ENCODE measurements at regions not wholly inside any gene's neighbourhood (a gene's known extent, or its start where the extent isn't known, plus 50 kb on each side); places are given as distances from the start of the nearest gene placed in this dataset.
A peak's percentile ranks its signal among the peaks of the same experiment; 100 is the strongest.

DNA sequence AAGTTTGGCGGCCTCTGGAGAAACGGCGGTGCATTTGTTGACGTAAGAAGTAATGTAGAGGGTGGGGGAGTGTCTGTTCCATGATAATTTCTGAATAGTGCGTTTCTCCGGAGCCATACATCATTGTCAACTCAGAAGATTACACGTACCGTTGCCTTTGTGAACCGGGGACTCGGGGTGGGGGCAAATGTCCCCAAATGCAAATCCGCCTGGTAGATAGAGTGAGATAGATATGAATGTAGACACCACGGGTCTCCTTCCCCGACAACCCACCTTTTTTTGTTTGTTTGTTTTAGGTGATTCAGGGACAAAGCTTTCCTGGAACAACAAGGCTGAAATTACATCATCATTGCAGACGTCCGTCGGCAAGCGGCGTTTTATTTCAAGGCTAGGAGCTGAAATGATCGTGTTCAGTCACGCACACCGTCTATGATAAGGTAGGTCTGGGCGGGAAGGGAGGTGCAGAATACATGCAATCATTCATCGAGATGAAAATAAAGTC lies 96.0 kb upstream of the PPP2R3B start (continued):
- TF ChIP-seq, protein P1, sequence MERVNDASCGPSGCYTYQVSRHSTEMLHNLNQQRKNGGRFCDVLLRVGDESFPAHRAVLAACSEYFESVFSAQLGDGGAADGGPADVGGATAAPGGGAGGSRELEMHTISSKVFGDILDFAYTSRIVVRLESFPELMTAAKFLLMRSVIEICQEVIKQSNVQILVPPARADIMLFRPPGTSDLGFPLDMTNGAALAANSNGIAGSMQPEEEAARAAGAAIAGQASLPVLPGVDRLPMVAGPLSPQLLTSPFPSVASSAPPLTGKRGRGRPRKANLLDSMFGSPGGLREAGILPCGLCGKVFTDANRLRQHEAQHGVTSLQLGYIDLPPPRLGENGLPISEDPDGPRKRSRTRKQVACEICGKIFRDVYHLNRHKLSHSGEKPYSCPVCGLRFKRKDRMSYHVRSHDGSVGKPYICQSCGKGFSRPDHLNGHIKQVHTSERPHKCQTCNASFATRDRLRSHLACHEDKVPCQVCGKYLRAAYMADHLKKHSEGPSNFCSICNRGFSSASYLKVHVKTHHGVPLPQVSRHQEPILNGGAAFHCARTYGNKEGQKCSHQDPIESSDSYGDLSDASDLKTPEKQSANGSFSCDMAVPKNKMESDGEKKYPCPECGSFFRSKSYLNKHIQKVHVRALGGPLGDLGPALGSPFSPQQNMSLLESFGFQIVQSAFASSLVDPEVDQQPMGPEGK (tag by site-specific recombination; IDR thresholded peaks at IDR 0.05): peak; percentile 85
- TF ChIP-seq RBAK (tag by site-specific recombination; IDR thresholded peaks at IDR 0.05) (no peak), TRIM28 (IDR thresholded peaks at IDR 0.05; ENCODE audit: borderline replicate concordance, low read length) (no peak; the same call in 1 of the 2 replicates), ZNF140 (tag by site-specific recombination; IDR thresholded peaks at IDR 0.05) (no peak), ZBTB1 (tag by site-specific recombination; IDR thresholded peaks at IDR 0.05) (0 out of 2 replicates have a peak, but pooled peaks have one; percentile 35), ZNF624 (tag by site-specific recombination; IDR thresholded peaks at IDR 0.05) (no peak), ZBTB21 (tag by site-specific recombination; IDR thresholded peaks at IDR 0.05) (peak; percentile 84), ZNF335 (tag by site-specific recombination; conservative IDR thresholded peaks at IDR 0.05) (peak; percentile 61), ZNF211 (tag by site-specific recombination; IDR thresholded peaks at IDR 0.05; ENCODE audit: low read depth) (no peak), SALL2 (tag by site-specific recombination; IDR thresholded peaks at IDR 0.05; ENCODE audit: borderline replicate concordance) (no peak), ZSCAN23 (tag by site-specific recombination; IDR thresholded peaks at IDR 0.05) (no peak), ZNF548 (tag by site-specific recombination; IDR thresholded peaks at IDR 0.05) (no peak), ZNF350 (tag by site-specific recombination; IDR thresholded peaks at IDR 0.05) (no peak), ZNF37A (tag by site-specific recombination; IDR thresholded peaks at IDR 0.05) (no peak), ZNF433 (tag by site-specific recombination; IDR thresholded peaks at IDR 0.05; ENCODE audit: low read depth) (no peak), ZNF792 (tag by site-specific recombination; IDR thresholded peaks at IDR 0.05) (no peak), ZNF654 (tag by site-specific recombination; IDR thresholded peaks at IDR 0.05; ENCODE audit: low read depth) (no peak), ZNF629 (tag by site-specific recombination; IDR thresholded peaks at IDR 0.05) (peak; percentile 95), ZEB2 (tag by site-specific recombination; IDR thresholded peaks at IDR 0.05) (peak; percentile 95), KLF9 (tag by site-specific recombination; IDR thresholded peaks at IDR 0.05; ENCODE audit: low read depth) (no peak), ZNF664 (tag by site-specific recombination; IDR thresholded peaks at IDR 0.05) (no peak), ZBTB7A (tag by site-specific recombination; IDR thresholded peaks at IDR 0.05; ENCODE audit: low read depth) (no peak), PRDM1 (tag by site-specific recombination; IDR thresholded peaks at IDR 0.05) (no peak), KLF16 (tag by site-specific recombination; IDR thresholded peaks at IDR 0.05) (no peak), ZNF610 (tag by site-specific recombination; IDR thresholded peaks at IDR 0.05; ENCODE audit: borderline replicate concordance) (no peak), ZNF416 (tag by site-specific recombination; IDR thresholded peaks at IDR 0.05) (no peak), ZNF2 (tag by site-specific recombination; IDR thresholded peaks at IDR 0.05) (0 out of 2 replicates have a peak, but pooled peaks have one; percentile 14)
- TF ChIP-seq, protein P2, sequence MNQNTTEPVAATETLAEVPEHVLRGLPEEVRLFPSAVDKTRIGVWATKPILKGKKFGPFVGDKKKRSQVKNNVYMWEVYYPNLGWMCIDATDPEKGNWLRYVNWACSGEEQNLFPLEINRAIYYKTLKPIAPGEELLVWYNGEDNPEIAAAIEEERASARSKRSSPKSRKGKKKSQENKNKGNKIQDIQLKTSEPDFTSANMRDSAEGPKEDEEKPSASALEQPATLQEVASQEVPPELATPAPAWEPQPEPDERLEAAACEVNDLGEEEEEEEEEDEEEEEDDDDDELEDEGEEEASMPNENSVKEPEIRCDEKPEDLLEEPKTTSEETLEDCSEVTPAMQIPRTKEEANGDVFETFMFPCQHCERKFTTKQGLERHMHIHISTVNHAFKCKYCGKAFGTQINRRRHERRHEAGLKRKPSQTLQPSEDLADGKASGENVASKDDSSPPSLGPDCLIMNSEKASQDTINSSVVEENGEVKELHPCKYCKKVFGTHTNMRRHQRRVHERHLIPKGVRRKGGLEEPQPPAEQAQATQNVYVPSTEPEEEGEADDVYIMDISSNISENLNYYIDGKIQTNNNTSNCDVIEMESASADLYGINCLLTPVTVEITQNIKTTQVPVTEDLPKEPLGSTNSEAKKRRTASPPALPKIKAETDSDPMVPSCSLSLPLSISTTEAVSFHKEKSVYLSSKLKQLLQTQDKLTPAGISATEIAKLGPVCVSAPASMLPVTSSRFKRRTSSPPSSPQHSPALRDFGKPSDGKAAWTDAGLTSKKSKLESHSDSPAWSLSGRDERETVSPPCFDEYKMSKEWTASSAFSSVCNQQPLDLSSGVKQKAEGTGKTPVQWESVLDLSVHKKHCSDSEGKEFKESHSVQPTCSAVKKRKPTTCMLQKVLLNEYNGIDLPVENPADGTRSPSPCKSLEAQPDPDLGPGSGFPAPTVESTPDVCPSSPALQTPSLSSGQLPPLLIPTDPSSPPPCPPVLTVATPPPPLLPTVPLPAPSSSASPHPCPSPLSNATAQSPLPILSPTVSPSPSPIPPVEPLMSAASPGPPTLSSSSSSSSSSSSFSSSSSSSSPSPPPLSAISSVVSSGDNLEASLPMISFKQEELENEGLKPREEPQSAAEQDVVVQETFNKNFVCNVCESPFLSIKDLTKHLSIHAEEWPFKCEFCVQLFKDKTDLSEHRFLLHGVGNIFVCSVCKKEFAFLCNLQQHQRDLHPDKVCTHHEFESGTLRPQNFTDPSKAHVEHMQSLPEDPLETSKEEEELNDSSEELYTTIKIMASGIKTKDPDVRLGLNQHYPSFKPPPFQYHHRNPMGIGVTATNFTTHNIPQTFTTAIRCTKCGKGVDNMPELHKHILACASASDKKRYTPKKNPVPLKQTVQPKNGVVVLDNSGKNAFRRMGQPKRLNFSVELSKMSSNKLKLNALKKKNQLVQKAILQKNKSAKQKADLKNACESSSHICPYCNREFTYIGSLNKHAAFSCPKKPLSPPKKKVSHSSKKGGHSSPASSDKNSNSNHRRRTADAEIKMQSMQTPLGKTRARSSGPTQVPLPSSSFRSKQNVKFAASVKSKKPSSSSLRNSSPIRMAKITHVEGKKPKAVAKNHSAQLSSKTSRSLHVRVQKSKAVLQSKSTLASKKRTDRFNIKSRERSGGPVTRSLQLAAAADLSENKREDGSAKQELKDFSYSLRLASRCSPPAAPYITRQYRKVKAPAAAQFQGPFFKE (tag by site-specific recombination; IDR thresholded peaks at IDR 0.05; ENCODE audit: borderline replicate concordance): no peak
- TF ChIP-seq, protein P3, sequence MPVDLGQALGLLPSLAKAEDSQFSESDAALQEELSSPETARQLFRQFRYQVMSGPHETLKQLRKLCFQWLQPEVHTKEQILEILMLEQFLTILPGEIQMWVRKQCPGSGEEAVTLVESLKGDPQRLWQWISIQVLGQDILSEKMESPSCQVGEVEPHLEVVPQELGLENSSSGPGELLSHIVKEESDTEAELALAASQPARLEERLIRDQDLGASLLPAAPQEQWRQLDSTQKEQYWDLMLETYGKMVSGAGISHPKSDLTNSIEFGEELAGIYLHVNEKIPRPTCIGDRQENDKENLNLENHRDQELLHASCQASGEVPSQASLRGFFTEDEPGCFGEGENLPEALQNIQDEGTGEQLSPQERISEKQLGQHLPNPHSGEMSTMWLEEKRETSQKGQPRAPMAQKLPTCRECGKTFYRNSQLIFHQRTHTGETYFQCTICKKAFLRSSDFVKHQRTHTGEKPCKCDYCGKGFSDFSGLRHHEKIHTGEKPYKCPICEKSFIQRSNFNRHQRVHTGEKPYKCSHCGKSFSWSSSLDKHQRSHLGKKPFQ (tag by site-specific recombination; IDR thresholded peaks at IDR 0.05): no peak
- TF ChIP-seq, protein P4, sequence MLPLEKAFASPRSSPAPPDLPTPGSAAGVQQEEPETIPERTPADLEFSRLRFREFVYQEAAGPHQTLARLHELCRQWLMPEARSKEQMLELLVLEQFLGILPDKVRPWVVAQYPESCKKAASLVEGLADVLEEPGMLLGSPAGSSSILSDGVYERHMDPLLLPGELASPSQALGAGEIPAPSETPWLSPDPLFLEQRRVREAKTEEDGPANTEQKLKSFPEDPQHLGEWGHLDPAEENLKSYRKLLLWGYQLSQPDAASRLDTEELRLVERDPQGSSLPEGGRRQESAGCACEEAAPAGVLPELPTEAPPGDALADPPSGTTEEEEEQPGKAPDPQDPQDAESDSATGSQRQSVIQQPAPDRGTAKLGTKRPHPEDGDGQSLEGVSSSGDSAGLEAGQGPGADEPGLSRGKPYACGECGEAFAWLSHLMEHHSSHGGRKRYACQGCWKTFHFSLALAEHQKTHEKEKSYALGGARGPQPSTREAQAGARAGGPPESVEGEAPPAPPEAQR (tag by site-specific recombination; IDR thresholded peaks at IDR 0.05): no peak
- TF ChIP-seq, protein P5, sequence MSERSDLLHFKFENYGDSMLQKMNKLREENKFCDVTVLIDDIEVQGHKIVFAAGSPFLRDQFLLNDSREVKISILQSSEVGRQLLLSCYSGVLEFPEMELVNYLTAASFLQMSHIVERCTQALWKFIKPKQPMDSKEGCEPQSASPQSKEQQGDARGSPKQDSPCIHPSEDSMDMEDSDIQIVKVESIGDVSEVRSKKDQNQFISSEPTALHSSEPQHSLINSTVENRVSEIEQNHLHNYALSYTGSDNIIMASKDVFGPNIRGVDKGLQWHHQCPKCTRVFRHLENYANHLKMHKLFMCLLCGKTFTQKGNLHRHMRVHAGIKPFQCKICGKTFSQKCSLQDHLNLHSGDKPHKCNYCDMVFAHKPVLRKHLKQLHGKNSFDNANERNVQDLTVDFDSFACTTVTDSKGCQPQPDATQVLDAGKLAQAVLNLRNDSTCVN (tag by site-specific recombination; optimal IDR thresholded peaks at IDR 0.05): no peak

Data from HEK293 (cell line).